Activated T-cell treated with anti-CD3 and anti-CD28 coated beads, Interleukin-2, amount 50 U/mL, for 4 hours (primary cell): ENCODE measurements at regions not wholly inside any gene's neighbourhood (a gene's known extent, or its start where the extent isn't known, plus 50 kb on each side); places are given as distances from the start of the nearest gene placed in this dataset.

Source experiments
- ATAC-seq, 2 donors: fragments of 200-7000 bp; cut with Tn5 transposase; one replicate each; pipeline ENCODE4 v1.10.0; 2021
- DNase-seq: peaks from one replicate; pipeline ENCODE4 v3.0.0-alpha.2; 2020
- H3K27me3 Mint-ChIP-seq: one replicate; pipeline ENCODE4 v1.8.0; 2021; ENCODE audit warnings: low read depth, mixed read lengths
- H3K36me3 Mint-ChIP-seq: one replicate; pipeline ENCODE4 v1.8.0; 2022; ENCODE audit warnings: mixed read lengths; ENCODE audit not compliant: insufficient read depth
- H3K4me1 Mint-ChIP-seq: one replicate; pipeline ENCODE4 v1.8.0; 2021; ENCODE audit warnings: low read depth, mixed read lengths
- H3K4me3 Mint-ChIP-seq: one replicate; pipeline ENCODE4 v1.8.0; 2021; ENCODE audit warnings: mild to moderate bottlenecking, moderate library complexity, mixed read lengths
- H3K9me3 Mint-ChIP-seq: one replicate; pipeline ENCODE4 v1.8.0; 2021; ENCODE audit warnings: mixed read lengths

DNA sequence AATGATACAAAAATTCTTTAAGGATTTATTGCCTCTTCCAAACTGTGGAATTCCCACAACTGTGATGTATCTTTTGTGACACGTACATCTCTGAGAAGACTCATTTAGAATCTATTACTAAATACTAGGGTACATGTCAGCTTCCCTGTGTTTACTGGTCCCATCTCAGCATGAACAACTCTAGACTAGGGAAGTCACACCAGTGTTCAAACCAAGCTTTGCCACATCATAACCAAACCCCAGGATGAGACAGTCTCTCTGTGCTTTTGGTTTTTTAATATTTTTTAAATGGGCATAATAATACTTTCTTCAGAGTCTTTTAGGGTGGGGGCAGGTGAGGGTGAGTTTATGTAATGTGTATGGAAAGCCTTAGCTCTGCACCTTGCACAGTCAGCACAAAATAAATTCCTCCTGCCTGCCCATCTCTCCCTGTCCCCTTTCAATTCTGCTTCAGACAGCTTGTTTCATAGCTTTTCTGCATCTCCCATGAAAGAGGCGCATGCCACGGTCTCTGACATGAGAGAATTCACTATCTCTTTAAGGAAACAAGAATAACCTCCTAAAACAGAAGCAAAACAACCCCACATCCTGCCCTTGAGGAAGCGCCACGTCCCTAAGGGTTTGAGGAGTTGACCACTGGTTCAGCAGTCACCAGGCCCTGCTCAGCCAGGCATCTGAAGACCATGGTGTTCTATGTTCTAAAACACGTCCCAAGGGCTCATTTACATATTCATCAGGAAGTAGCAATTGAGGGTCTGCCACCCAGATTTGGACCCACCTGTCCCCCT lies 174.5 kb downstream of the USP12 start:
- H3K36me3 Mint-ChIP-seq, result no peaks in the 10 kb centered on the region
- H3K27me3 Mint-ChIP-seq, result peaks cover 22% of the 10 kb centered on the region
- no peaks in the 10 kb centered on the region for H3K4me1 Mint-ChIP-seq
- ATAC-seq, result peak; percentile 46 to 78
- H3K4me3 Mint-ChIP-seq, result no peak overlapping the region
- no peaks in the 10 kb centered on the region for H3K9me3 Mint-ChIP-seq
- no peak for DNase-seq

DNA sequence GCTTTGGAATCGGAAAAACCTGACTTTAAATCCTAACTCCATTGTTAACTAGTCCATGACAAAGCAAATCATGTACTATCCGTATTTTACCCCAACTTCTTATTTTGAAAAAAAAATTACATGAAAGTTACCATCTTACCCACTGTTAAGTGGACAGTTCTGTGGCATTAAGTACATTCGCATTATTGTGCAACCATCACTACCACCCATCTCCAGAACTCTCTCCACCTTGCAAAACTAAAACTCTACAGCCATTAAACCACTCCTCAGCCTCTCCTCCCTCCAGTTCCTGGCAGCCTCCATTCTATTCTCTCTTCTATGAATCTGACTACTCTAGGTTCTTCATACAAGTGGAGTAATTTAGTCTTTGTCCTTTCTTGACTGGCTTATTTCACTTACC lies 176.5 kb downstream of the USP12 start:
- Mint-ChIP-seq H3K27me3 (peaks cover 31% of the 10 kb centered on the region), H3K4me1 (no peaks in the 10 kb centered on the region), H3K36me3 (no peaks in the 10 kb centered on the region), H3K9me3 (no peaks in the 10 kb centered on the region), H3K4me3 (no peak overlapping the region)
- DNase-seq, result no peak
- no peak for ATAC-seq

DNA sequence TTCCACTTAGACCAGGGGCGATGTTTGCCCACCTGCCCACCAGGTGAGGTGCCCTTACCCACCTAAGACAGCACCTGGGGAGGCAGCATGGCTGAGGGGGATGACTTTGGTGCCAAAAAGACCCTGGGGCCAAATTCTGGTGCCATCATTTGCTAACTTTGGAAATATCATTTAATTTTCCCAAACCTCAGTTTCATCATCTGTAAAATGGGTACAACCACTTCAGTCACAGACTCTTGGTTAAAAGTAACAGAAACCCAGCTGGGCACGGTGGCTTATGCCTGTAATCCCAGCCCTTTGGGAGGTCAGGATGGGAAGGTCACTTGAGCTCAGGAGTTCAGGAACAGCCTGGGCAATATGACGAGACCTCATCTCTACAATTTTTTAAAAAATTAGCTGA lies 177.8 kb downstream of the USP12 start:
- ATAC-seq, result no peak
- no peak overlapping the region for H3K4me3 Mint-ChIP-seq
- no peaks in the 10 kb centered on the region for H3K9me3 Mint-ChIP-seq
- DNase-seq, result no peak
- no peaks in the 10 kb centered on the region for H3K4me1 Mint-ChIP-seq
- no peaks in the 10 kb centered on the region for H3K36me3 Mint-ChIP-seq
- H3K27me3 Mint-ChIP-seq, result peaks cover 32% of the 10 kb centered on the region

DNA sequence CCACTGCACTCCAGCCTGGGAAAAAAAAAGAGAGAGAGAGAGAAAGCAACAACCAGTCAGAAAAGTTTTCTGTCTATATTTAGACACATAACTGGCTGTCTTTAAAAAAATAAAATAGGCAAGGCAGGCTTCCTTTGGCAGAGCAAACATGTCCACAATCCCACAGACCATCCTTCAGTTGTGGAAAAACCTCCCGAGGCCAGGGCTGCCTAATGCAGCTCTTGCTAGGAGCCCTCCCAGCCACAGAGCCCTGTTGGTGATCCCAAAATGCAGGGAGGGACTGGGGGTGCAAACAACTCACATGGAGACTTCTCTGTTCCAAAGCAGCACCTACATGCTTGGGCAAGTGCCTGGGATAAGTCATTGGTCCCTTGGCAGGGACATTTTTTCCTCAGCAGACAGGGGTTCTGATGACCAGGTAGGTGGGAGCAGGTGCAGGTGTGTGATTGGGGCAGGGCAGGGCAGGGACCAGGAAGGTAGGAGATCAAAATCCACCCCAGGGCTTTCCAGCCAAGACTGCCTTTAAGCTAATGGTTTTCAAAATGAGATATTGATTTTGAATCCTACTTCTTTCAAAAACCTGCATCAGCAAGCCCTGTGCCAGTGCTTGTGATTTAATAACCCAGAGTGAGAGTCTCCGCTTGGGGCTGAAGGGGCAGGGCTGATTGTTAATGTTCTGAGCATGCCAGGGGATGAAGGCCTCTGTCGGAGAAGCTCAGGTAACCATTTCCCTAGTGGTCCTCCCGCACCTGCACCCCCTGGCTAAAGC lies 178.5 kb downstream of the USP12 start:
- H3K9me3 Mint-ChIP-seq, result no peaks in the 10 kb centered on the region
- no peaks in the 10 kb centered on the region for H3K36me3 Mint-ChIP-seq
- H3K27me3 Mint-ChIP-seq, result peaks cover 32% of the 10 kb centered on the region
- ATAC-seq (no peak), DNase-seq (no peak)
- no peaks in the 10 kb centered on the region for H3K4me1 Mint-ChIP-seq
- no peak overlapping the region for H3K4me3 Mint-ChIP-seq

DNA sequence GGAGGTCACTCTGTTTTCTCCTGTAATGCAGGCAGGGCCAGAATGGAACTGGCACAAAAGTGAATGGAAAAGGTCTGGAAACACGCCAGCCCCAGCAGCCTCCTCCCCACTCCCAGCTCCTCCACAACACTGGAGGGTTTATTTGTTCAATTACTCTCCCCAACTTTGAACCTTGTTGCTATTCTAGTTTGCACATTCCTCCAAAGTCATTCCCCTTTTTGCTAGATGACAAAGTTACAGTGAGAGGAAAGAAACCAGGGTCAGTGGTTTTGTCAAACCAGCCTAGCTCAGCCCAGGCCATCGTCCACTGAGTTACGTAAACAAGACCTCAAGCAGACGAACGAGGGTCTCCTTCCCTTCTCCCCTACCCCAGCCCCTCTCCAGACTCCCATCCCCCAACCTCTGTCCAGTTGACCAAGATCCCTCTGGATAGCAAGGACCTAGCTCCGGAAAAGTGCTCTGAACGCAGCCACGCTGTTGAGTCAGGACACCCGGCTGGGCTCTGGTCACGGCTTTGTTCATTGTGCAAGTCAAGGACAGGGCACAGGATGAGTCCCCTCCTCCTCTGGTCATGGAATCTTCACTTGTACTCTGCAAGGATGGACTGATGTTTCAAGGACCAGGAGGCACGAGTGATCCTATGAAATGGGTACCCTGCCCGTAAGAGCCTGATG lies 180.0 kb downstream of the USP12 start:
- Mint-ChIP-seq H3K27me3 (peaks cover 28% of the 10 kb centered on the region), H3K4me3 (no peak overlapping the region), H3K36me3 (no peaks in the 10 kb centered on the region), H3K9me3 (no peaks in the 10 kb centered on the region), H3K4me1 (no peaks in the 10 kb centered on the region)
- DNase-seq, result no peak
- ATAC-seq, result no peak

DNA sequence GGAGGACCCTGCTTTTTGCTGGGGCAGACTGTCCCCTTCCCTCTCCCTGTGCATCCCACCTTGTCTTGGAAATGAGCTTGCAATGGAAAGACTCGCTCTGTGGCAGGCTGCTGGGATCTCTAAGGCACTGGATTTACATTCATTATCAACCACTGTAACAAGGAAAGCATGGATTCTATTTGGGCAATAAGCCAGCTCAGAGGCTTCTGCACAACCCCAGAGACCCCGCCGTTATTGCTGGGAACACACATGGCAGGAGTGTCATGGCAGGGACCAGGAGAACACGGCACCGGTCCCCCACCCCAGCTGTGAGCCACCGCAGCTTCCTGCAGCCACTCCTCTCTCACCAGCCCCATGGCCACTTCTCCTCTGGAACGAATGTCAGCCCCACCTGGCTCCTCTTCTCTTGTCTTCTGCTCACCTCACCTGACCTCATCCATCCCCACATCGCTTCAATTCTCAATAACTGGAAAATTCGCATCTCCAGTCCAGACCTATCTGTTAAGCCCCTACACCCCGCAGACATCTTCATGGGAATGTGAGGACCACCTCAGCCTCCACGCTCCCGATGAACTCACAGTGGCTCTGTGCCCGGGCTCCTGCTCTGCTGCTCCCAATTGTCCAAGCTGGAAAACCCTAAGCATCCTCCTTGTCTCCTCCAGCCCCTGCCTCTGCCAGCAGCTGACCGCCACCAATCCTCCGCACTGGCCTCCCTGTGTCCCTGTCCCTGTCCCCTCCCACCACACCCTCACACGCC lies 181.5 kb downstream of the USP12 start:
- Mint-ChIP-seq H3K36me3 (no peaks in the 10 kb centered on the region), H3K4me3 (no peak overlapping the region), H3K9me3 (no peaks in the 10 kb centered on the region), H3K4me1 (no peaks in the 10 kb centered on the region), H3K27me3 (peaks cover 18% of the 10 kb centered on the region)
- ATAC-seq (no peak), DNase-seq (no peak)

DNA sequence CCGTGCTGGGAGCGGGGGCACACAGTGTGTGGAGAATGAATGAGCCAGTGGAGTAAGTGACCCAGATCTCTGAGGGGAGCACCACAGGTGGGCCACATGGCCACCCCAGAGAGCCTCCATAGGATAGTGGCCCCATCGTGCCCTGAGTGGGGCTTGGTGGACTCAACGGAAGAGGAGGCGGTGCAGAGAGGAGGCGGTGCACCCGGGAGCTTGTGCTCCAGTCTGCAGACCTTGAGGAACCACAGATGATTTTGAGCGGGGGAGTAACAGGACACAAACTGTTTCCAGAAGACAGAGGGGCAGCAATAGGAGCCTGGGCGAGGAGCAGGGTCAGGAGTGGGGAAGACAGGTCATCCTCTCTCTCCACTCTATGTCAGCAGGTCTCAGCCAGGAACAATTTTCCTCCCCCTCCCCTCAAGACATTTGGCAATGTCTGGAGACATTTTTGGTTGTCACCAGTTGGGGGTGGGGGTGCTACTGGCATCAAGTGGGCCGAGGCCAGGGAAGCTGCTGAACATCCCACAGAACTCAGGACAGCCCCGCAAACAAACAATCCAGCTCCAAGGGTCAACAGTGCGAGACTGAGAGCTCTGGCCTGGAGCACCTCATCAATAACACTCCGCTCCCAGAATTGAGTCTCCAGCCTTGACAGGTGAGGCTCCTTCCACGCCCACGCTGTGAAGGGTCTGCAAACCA lies 182.2 kb downstream of the USP12 start:
- no peaks in the 10 kb centered on the region for H3K9me3 Mint-ChIP-seq
- no peaks in the 10 kb centered on the region for H3K36me3 Mint-ChIP-seq
- H3K4me1 Mint-ChIP-seq, result no peaks in the 10 kb centered on the region
- no peak overlapping the region for H3K4me3 Mint-ChIP-seq
- ATAC-seq (no peak), DNase-seq (no peak)
- H3K27me3 Mint-ChIP-seq, result peaks cover 15% of the 10 kb centered on the region

DNA sequence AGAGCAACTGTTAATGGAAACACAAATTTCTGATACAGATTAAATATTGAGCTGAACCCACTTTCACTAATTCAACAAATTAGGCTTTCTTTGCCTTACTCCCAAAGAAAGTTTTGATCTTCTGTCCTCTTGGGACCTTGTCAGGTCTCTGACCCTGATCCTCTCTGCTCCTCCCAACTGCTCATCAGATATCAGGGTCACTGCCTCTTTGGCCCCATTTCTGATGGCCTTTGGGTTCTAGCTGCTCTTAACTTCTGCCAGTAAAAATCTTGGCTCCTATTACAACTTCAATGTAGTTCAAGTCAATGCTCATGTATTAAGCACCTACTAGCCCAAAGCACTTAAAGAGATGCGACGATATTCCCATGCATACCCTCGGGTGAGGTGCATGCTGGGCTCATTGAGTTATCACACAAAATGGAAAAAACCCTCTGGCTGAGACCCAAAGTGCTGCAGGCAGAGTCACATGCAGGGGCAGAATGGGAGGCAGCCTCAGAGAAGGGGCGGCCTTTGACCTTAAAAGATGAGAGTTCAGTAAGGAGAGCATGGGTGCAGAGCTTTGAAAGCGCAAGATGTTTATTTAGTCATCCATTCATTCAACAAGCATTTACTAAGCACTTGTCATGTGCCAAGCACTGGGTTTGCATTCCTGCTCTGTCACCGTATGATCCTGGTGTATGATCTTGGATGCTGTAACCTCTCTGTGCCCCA lies 183.4 kb downstream of the USP12 start:
- DNase-seq (no peak), ATAC-seq (no peak)
- Mint-ChIP-seq H3K4me1 (no peaks in the 10 kb centered on the region), H3K36me3 (no peaks in the 10 kb centered on the region), H3K9me3 (no peaks in the 10 kb centered on the region), H3K4me3 (no peak overlapping the region), H3K27me3 (peaks cover 13% of the 10 kb centered on the region)

DNA sequence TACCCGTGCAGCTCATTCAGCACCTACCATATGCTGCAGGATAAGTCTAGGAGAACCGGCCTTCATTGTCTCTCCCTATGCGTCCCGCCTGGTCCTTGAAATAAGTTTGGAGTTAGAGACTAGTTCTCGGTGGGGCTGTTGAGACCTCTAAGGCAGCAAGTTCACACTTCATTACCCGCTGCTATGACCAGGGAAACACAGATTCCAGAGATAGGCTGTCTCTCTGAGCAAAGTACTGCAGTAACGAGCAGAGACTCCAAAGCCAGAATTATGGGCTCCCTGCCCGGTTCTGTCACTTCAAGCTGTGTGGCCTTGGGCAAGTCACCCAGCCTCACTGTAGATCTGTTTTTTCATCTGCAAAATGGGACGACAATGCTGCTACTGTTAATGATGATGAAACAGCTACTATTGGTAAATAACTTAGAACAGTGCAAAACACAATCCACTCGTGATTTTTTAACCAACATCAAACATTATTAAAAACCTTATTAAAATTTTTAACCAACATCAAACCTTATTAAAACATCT lies 184.1 kb downstream of the USP12 start:
- DNase-seq (no peak), ATAC-seq (no peak)
- no peaks in the 10 kb centered on the region for H3K9me3 Mint-ChIP-seq
- peaks cover 15% of the 10 kb centered on the region for H3K27me3 Mint-ChIP-seq
- H3K36me3 Mint-ChIP-seq, result no peaks in the 10 kb centered on the region
- H3K4me3 Mint-ChIP-seq, result no peak overlapping the region
- H3K4me1 Mint-ChIP-seq, result no peaks in the 10 kb centered on the region

DNA sequence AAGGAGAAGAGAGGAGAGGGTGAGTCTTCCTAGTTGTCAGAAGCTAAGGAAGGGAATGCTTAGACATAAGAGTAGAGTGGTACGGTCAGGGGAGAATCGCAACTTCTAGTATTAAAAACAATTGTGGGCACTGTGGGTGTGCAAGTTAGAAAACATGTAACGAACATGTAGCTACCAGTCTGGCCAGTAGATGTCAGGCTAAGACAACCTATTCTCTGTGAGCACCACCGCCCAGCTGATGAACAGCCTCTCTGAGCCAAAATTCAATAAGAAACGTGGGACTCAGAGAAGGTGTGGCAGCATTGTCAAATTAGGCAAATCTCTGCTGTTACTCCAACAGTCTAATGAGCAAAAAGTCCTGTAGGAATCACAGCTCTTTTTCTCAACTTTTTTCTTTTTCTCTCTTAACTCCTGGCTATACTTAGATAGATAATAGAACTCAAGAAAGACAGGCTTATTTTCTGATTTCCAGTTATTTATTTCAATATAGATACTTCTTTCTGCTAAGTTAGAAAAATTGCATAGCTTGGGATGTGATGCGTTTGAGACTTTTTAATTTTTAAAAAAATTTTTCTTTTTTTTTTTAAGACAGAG lies 186.2 kb downstream of the USP12 start:
- Mint-ChIP-seq H3K4me3 (no peak overlapping the region), H3K36me3 (no peaks in the 10 kb centered on the region), H3K27me3 (peaks cover 8% of the 10 kb centered on the region)

DNA sequence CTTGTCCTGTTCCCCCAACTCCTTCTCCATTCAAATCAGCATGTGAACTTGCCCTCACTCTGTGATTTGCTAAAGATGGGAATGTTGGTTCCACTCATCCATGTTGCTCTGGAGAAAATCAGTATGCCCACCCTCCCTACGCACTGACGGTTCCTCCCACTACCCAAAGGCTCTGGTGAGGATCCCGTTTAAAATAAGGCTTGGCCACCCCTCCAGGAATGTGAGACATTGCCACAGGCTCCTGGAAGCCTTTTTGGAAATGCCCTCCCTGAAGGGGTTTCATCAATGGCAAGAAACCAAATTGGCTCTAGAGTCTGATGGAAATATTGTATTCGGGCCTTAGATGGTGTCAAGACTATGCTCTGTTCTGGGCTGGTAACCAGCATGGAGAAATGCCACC lies 187.3 kb downstream of the USP12 start:
- Mint-ChIP-seq H3K4me3 (no peak overlapping the region), H3K4me1 (no peaks in the 10 kb centered on the region), H3K36me3 (no peaks in the 10 kb centered on the region), H3K9me3 (no peaks in the 10 kb centered on the region), H3K27me3 (peaks cover 8% of the 10 kb centered on the region)
- DNase-seq, result no peak
- ATAC-seq, result no peak

More for the DNA sequence above, 186.2 kb downstream of the USP12 start:
- DNase-seq (peak; percentile 69), ATAC-seq (peak; percentile 82 to 87)
- Mint-ChIP-seq H3K9me3 (no peaks in the 10 kb centered on the region), H3K4me1 (no peaks in the 10 kb centered on the region)

DNA sequence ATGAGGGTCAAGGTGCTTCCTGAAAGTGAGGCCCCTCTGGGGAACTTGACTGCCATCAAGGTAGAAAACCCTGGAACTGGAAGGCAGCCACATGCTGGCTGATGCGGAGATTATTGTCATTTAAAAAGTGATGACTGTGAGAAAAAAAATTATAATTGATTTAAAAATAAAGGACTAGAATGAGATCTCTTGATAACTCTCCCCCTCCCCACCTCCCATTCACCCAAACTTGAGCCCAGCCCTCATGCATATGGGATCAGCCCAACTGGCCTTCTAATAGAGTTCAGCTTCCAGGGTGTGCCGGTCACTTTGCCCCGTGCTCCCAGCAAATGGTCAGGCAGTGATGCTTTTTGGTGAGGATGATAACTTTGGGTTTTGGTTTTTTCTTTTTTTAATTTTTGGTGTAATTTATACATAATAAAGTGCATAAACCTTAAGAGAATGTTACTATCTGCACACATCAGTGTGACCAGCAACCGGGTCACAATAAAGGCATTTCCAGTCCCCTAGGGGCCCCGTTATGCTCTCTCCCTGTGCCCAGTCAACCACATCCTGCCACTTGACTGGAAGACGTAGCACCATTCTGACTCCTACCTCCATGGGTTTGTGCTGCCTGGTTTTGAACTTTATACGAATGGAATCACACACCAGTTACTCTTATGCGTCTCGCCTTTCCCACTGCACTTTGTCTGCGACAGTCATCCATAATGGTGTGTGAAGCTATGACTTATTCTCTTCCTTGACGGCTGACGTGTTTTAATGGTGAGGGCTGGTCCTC lies 187.9 kb downstream of the USP12 start:
- ATAC-seq (no peak), DNase-seq (no peak)
- Mint-ChIP-seq H3K36me3 (no peaks in the 10 kb centered on the region), H3K9me3 (no peaks in the 10 kb centered on the region), H3K4me3 (no peak overlapping the region), H3K27me3 (peaks cover 12% of the 10 kb centered on the region), H3K4me1 (no peaks in the 10 kb centered on the region)
